Vagina (tissue), 2 donors: ENCODE measurements at regions not wholly inside any gene's neighbourhood (a gene's known extent, or its start where the extent isn't known, plus 50 kb on each side); places are given as distances from the start of the nearest gene placed in this dataset.
A peak's percentile ranks its signal among the peaks of the same experiment; 100 is the strongest.

Experiments
- DNase-seq, 2 donors: peaks; one replicate each; pipeline ENCODE4 v3.0.0-alpha.2; 2017; ENCODE audit errors: extremely low spot score in 2 of 2
- H3K27ac ChIP-seq: fragments of 200-600 bp; sonication (generic); one replicate; pipeline ENCODE4 v1.5.1; 2019
- H3K27me3 ChIP-seq: fragments of 200-600 bp; sonication (generic); one replicate; pipeline ENCODE4 v1.5.1; 2019
- H3K36me3 ChIP-seq, 2 donors: fragments of 200-600 bp; sonication (generic); one replicate each; pipeline ENCODE4 v1.5.1; 2017 to 2019
- H3K4me1 ChIP-seq: fragments of 200-600 bp; sonication (generic); one replicate; pipeline ENCODE4 v1.5.1; 2019
- H3K4me3 ChIP-seq, 2 donors: fragments of 200-600 bp; sonication (generic); 1 replicate in 1 of 2; 2 replicates in 1 of 2; pipeline ENCODE4 v1.5.1; 2016 to 2019
- H3K9me3 ChIP-seq: fragments of 200-600 bp; sonication (generic); one replicate; pipeline ENCODE4 v1.5.1; 2019
- POLR2A ChIP-seq, 2 donors: fragments of 450-650 bp; IDR thresholded peaks; one replicate each; pipeline ENCODE4 v1.6.1; 2017; ENCODE audit warnings: antibody characterized with exemption in 2 of 2, mild to moderate bottlenecking in 2 of 2, moderate library complexity in 2 of 2
- POLR2AphosphoS5 ChIP-seq, 2 donors: sonication (generic); formaldehyde crosslinking; IDR thresholded peaks; one replicate each; pipeline ENCODE4 v1.9.0; 2017; ENCODE audit warnings: antibody characterized with exemption in 2 of 2, mild to moderate bottlenecking in 2 of 2, low read depth in 1 of 2; ENCODE audit not compliant: insufficient read depth in 1 of 2
- intact Hi-C: fragments of 100-400 bp; cut with DNase I; formaldehyde crosslinking; loops from one replicate; pipeline ENCODE4 v1.15.1; 2023
- TF ChIP-seq, protein P1 (sequence below), 3 experiments: fragments of 450-650 bp in 2 of 3; fragments of 200-600 bp in 1 of 3; sonication (generic) in 1 of 3; IDR thresholded peaks; one replicate each; pipeline ENCODE4 v1.5.1; 2017 to 2019; ENCODE audit warnings: antibody characterized with exemption in 3 of 3, mild to moderate bottlenecking in 2 of 3, moderate library complexity in 2 of 3

DNA sequence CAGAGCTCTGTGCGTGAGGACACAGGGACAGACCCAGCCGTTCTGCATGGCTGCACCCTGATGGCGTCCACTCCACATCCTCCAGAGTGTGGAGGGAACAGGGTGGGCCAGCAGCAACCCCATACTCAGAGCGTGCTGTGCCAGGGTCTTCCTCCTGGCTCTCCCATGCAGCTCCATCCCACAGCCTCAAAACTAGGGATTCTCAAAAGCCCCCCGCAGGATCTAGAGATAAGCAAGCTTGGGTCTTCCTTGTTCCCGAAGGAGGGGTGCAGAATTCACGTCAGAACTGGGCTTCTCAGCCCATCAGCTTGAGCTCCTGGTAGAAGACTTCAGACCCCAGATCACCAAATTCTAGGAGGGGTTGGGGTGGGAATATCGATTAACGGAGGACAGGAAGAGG is 858.8 kb downstream of the TBC1D22A start:
- TF ChIP-seq POLR2AphosphoS5 (IDR thresholded peaks at IDR 0.05; ENCODE audit: insufficient read depth in 1 of 2, low read depth in 1 of 2) (no peak), POLR2A (IDR thresholded peaks at IDR 0.05) (no peak)
- no peak overlapping the region for H3K4me3 ChIP-seq
- no peaks in the 10 kb centered on the region for H3K9me3 ChIP-seq
- DNase-seq, result peak; percentile 32 to 58
- intact Hi-C loops, result no loop called here
- no peaks in the 10 kb centered on the region for H3K27me3 ChIP-seq
- H3K27ac ChIP-seq, result no peak overlapping the region
- H3K4me1 ChIP-seq, result no peaks in the 10 kb centered on the region
- no peaks in the 10 kb centered on the region for H3K36me3 ChIP-seq

DNA sequence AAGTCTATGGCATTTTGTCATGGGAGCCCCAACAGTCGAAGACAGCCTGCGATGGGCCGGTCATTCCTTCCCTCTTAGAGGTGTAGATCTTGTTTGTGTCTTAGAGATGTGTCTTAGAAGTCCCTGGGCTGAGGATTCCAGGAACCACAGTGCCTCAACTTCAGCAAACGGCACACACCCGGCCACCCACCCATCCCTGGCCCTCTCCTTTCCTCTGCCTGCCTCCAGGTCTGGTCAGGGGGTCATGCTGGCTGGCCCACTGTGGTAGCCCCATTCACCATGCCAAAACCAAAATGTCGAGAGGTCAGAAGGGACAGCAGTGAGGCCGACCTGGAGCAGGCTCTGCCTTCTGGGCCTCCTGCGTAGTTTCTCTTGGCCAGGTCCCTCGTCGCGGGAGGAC is 857.9 kb downstream of the TBC1D22A start:
- no peak overlapping the region for H3K4me3 ChIP-seq
- H3K27me3 ChIP-seq, result no peaks in the 10 kb centered on the region
- H3K27ac ChIP-seq, result no peak overlapping the region
- no peaks in the 10 kb centered on the region for H3K4me1 ChIP-seq
- DNase-seq, result peak in 1 of 2 donors; percentile 93
- TF ChIP-seq, protein P1, sequence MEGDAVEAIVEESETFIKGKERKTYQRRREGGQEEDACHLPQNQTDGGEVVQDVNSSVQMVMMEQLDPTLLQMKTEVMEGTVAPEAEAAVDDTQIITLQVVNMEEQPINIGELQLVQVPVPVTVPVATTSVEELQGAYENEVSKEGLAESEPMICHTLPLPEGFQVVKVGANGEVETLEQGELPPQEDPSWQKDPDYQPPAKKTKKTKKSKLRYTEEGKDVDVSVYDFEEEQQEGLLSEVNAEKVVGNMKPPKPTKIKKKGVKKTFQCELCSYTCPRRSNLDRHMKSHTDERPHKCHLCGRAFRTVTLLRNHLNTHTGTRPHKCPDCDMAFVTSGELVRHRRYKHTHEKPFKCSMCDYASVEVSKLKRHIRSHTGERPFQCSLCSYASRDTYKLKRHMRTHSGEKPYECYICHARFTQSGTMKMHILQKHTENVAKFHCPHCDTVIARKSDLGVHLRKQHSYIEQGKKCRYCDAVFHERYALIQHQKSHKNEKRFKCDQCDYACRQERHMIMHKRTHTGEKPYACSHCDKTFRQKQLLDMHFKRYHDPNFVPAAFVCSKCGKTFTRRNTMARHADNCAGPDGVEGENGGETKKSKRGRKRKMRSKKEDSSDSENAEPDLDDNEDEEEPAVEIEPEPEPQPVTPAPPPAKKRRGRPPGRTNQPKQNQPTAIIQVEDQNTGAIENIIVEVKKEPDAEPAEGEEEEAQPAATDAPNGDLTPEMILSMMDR (IDR thresholded peaks at IDR 0.05), result no peak
- no peak for TF ChIP-seq POLR2AphosphoS5 (IDR thresholded peaks at IDR 0.05; ENCODE audit: insufficient read depth in 1 of 2, low read depth in 1 of 2)
- no peak for TF ChIP-seq POLR2A (IDR thresholded peaks at IDR 0.05)
- H3K9me3 ChIP-seq, result no peaks in the 10 kb centered on the region
- intact Hi-C loops, result no loop called here
- H3K36me3 ChIP-seq, result no peaks in the 10 kb centered on the region

DNA sequence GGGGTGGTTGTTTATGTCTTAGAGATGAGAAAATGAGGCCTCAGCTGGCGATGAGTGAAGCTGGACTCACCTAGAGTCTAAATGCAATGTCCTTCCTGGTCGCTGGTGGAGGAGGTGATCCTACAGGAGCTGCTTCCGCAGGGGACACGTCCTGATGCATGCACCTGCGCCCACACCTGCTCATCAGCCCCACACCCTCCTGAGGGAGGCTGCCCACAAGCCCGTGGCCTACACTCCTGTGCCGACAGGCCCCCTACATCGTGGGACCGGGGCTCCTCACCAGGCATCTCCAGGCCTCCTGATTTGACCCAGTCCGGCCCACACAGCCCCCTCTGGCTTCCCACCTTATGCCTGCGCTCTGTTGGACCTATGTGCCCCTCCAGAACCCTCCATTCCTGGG is 857.2 kb downstream of the TBC1D22A start:
- Histone ChIP-seq H3K4me3 (no peak overlapping the region), H3K4me1 (no peaks in the 10 kb centered on the region), H3K27ac (no peak overlapping the region), H3K9me3 (no peaks in the 10 kb centered on the region), H3K36me3 (no peaks in the 10 kb centered on the region), H3K27me3 (no peaks in the 10 kb centered on the region)
- TF ChIP-seq POLR2AphosphoS5 (IDR thresholded peaks at IDR 0.05; ENCODE audit: insufficient read depth in 1 of 2, low read depth in 1 of 2), result no peak
- TF ChIP-seq, protein P1 (IDR thresholded peaks at IDR 0.05), result no peak
- no peak for TF ChIP-seq POLR2A (IDR thresholded peaks at IDR 0.05)
- intact Hi-C loops, result no loop called here
- DNase-seq, result peak; percentile 43 to 65

DNA sequence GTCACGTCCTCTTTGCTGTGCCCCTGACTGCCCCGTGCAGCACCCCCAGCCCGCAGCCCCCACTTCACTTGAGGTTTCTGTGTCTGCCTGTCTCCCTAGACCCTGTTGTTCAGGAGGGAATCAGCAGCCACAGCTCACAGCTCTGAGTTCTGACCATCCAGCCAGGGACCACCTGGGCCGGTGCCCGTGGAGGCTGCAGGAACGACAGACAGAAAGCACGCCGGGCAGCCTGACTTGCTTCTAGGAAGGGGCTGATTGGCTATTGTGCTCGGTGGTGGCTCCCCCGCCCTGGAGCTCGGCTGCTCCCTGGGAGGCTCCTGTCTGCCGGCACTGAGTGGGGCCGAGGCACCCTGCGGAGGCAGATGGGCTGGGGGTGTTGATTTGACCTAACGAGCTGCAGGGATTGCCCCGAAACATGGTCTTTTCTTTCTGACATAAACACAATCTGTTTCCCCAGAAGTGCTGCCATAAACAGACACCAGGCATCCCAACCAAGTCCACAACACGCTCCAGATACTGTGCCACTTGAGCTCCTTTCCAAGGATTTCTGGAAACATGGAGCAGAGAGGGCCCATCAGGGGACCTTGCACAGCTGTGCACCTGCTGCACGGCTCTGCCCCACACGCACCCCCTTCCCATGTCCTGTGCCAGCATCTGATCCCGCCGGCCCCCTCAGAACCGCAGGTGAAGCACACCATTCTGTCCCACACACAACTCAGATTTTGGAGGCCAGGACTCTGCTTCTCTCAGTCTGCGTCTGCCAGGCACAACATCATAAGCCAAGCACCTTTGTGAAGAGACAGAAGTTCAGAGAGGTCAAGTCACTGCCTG is 855.9 kb downstream of the TBC1D22A start:
- Histone ChIP-seq H3K36me3 (no peaks in the 10 kb centered on the region), H3K27ac (no peak overlapping the region), H3K4me1 (no peaks in the 10 kb centered on the region), H3K4me3 (no peak overlapping the region), H3K27me3 (no peaks in the 10 kb centered on the region), H3K9me3 (no peaks in the 10 kb centered on the region)
- intact Hi-C loops, result no loop called here
- no peak for TF ChIP-seq POLR2AphosphoS5 (IDR thresholded peaks at IDR 0.05; ENCODE audit: insufficient read depth in 1 of 2, low read depth in 1 of 2)
- TF ChIP-seq POLR2A (IDR thresholded peaks at IDR 0.05), result no peak
- TF ChIP-seq, protein P1 (IDR thresholded peaks at IDR 0.05), result no peak
- DNase-seq, result peak; percentile 32 to 70

DNA sequence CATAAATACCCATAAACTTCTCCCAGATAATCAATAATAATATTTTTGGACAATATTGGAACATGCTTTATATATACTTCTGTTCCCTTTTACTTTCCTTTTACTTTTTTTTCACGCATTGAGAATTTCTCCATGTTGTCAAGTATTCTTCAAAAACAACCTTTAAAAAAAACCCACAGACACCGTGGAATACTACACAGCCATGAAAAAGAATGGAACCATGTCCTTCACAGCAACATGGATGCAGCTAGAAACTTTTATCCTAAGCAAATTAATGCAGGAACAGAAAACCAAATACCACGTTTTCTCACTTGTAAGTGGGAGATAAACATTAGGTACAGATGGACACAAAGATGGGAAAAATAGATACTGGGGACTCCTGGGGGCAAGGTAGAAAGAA is 854.7 kb downstream of the TBC1D22A start:
- no peaks in the 10 kb centered on the region for H3K9me3 ChIP-seq
- DNase-seq, result no peak
- H3K36me3 ChIP-seq, result no peaks in the 10 kb centered on the region
- no peak overlapping the region for H3K4me3 ChIP-seq
- TF ChIP-seq, protein P1 (IDR thresholded peaks at IDR 0.05), result no peak
- TF ChIP-seq POLR2AphosphoS5 (IDR thresholded peaks at IDR 0.05; ENCODE audit: insufficient read depth in 1 of 2, low read depth in 1 of 2) (no peak), POLR2A (IDR thresholded peaks at IDR 0.05) (no peak)
- H3K27me3 ChIP-seq, result no peaks in the 10 kb centered on the region
- intact Hi-C loops, result no loop called here
- no peaks in the 10 kb centered on the region for H3K4me1 ChIP-seq
- H3K27ac ChIP-seq, result no peak overlapping the region
